HG02798 (cell line): ENCODE measurements at regions not wholly inside any gene's neighbourhood (a gene's known extent, or its start where the extent isn't known, plus 50 kb on each side); places are given as distances from the start of the nearest gene placed in this dataset.

Experiments
- ATAC-seq: cut with Tn5 transposase; IDR thresholded peaks from one replicate; pipeline ENCODE4 v1.9.1; 2021; ENCODE audit warnings: mild to moderate bottlenecking; ENCODE audit not compliant: unreplicated experiment, poor library complexity

- ATAC-seq = no peak
Observed at GRCh38 chr15:66941791-66942190, 123.6 kb upstream of the SMAD3 start.

GRCh38 chr15:66942649-66943390 lies 122.6 kb upstream of the SMAD3 start:
- no peak for ATAC-seq

DNA sequence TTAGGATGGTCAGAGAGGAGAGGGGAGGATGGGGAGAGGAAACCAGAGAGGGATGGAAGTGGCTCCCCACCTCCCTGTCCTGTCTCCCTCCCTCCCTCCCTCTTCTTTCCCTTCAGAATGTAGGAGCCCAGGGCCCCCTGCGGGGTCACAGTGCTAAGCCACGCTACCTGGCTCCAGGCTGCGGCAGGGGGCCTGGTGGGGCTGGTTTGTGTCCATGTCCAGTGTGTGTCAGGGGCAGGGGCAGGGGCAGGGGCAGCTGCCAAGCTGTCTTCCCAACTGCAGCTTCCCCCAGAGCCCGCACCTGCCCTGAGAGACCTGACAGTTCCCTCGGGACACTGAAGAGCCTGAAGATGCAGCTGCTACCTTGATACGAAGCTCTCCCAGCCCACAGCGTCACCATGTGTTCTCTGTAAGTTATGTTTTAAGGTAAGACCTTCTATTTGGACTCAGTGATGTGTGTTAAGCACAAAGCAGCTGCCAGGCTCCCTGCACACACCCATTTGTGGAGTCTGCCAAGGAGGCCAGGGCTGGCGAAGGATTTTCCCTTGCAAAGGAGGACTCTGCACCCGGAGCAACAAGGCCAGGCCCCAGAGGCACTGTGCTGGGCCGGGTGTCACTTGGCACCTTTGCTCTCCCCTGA lies 121.8 kb upstream of the SMAD3 start:
- no peak for ATAC-seq

DNA sequence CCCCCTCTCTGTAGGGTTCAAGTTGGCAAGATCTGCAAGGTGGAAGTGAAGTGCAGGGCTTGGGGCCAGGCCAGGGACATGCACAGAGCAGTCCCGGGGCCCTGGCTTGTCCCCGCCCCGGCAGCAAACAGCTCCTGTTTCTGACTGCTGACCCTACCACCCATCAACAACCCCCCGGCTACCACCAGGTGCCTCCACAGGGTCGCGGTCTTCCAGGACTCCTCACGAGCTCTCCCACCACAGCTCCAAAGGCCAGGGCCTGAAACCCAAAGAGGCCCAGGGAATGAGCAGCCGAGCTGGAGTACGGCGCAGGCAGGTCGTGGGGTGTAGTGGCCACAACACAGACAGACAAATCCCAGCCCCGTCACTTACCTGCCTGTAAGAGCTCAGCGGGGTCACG lies 121.3 kb upstream of the SMAD3 start:
- ATAC-seq = no peak

- ATAC-seq = no peak
Observed at GRCh38 chr15:66945286-66945685, 120.1 kb upstream of the SMAD3 start.

DNA sequence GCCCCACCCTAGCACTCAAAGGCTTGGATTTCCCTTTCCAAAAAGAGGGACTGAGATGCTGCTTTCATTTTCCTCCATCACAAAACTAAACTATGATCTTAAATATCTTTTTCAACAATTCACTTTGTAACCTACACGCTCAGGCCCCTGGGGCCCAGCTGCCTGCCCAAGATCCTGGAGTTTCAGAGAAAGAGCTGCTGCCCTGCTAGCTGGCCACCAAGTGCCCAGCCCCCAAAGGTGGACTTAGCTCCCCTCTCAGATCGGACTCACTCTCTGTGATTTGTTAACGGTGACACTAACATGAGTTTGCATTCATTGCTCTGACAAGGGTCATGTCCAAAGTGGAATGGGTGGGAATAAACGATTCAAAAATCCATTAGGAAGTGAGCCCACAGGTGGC lies 119.6 kb upstream of the SMAD3 start:
- no peak for ATAC-seq

DNA sequence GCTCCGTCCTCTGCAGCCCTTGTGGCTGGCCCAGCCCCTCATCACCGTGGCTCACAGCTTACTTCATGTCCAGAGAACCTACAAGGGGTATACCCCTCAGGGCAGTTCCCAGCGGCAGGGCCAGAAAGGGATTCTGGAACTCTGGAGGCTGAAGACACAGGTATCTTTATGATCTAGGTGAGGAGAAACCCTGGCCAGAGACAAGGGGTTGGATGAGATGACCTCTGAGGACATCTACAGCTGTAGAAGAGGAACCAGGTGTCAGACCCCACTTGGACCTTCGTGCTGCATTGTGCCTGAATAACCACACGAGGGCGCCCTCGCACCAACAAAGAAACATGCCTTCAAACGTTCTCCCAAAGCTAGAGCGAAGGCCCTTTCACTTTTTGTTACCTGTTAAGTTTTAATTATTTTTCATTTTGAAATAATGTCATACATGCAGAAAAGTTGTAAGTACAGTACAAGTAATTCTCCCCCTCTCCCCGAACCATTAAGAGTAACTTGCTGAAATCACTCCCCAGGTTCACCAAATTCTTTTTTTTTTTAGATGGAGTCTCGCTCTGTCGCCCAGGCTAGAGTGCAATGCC lies 118.7 kb upstream of the SMAD3 start:
- no peak for ATAC-seq

DNA sequence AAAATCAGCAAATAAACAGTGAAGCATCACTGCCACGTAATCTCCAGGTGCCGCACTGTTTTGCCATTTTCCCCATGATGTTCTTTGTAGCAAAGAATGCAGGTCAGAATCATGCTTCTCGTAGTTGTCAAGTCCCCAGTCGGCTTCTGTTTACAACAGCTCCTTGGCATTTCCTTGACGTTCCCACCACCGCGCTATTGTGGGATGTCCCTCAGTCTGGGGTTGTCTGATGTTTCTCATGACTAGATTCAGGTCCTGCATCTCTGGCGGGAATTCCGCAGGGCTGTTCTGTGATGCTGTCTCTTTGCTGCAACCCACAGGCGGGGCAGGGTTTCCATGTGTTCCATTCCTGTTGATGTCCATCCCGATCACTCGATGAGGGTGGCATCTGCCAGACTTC lies 117.9 kb upstream of the SMAD3 start:
- no peak for ATAC-seq

- ATAC-seq = no peak
Observed at GRCh38 chr15:66948294-66948693, 117.1 kb upstream of the SMAD3 start.

DNA sequence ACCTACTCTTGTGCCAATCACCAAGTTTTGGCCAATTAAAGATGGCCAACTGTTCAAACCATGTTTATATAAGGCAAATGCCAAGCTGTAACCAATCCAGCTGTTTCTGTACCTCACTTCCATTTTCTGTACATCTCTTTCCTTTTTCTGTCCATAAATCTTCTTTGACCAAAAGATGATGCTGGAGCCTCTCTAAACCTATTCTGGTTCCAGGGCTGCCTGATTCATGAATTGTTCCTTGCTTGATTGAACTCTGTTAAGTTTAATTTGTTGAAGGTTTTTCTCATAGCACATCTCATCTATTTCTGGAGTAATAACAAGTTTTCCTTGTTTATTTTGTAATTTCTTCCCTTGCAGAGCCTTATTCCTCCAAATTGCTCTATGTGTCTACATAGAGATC lies 115.3 kb upstream of the SMAD3 start:
- no peak for ATAC-seq

GRCh38 chr15:66951531-66952320 lies 113.7 kb upstream of the SMAD3 start:
- no peak for ATAC-seq

DNA sequence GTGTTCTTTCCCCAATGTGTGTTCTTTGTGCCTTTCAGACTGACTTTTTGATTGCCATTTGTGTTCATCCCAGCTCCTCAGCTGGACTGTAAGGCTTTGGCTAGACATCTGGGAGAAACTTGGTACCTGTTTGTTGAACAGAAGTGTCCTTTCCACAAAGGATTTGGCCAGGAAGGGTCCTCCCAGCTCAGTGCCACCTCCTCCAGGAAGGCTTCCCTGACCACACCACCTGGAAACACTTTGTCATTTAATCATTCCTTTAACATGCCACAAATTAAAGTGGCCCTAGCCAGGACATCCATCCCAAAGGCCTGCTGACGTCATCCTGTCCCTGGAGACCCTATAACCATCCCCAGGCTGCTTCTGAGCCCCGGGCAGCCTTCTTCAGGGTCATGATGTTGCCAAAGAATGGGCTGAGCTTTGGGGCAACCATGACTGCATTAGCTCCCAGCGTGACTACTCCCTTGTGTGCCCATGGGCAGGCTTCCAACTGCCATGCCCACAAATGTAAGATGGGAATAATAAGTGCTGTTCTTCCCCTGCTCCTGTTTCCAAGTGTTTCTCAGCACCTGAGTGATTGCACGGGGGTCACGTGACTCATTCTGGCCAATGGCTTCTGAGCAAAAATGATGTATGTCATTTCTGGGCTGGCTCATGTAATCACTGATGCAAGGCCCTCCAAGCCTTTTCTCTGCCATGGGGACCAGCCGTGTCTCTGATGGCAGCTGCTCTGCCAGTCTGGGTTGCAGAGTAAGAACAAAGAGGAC lies 112.5 kb upstream of the SMAD3 start:
- ATAC-seq = no peak

GRCh38 chr15:66953523-66954229 lies 111.7 kb upstream of the SMAD3 start:
- no peak for ATAC-seq

DNA sequence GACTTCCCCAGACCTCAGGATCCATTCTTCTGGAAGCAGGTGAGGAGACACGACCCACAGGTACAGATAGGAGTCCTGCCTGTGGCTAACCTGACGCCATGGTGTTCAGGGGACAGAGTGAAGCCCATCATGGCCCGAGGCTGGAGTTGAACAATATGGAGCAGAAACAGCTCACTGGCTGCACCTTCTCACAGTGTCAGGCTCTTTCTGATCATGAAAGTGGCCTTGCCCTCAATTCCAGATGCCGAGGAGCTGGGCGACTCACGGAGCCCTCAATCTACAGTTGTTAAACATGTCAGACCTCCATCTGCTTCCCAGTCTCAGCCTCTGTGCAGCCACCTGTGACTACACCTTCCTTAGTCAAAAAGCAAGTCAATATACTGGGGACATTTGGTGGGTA lies 110.8 kb upstream of the SMAD3 start:
- no peak for ATAC-seq

- no peak for ATAC-seq
Observed at GRCh38 chr15:66955001-66955516, 110.3 kb upstream of the SMAD3 start.

DNA sequence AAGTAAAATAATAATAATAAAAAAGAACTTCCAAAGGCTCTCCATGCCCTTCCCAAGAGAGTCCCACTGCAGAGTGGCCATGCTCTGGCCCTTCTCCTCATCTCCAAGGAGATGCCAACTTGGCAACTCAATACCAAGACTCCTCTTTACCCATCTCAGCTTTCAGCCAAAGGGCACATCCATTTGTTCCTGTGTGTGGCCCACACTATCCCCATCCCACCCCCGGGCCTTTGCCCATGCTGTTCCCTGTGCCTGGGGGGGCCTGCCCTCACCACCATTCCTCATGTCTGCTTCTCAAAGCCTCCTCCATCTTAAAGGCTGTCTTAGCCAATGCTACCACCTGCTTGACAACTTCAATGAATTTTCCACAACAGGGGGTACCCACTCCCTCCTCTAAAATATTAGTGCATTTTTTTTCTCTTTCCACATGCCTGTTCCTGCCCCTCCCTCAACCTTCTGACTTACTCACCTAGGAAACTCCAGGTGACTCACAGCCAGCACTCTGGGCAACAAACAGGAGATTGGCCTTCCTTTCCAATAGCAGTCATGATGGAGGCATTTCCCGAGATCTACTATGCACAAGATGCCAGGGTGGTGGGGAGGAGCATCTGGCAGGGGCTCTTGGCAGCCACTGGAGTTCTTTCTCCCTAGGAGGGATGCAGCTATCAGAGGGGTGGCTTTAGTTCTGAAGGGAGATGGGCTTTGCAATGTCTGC lies 109.4 kb upstream of the SMAD3 start:
- no peak for ATAC-seq

- ATAC-seq = no peak
Observed at GRCh38 chr15:66956672-66957430, 108.6 kb upstream of the SMAD3 start.

DNA sequence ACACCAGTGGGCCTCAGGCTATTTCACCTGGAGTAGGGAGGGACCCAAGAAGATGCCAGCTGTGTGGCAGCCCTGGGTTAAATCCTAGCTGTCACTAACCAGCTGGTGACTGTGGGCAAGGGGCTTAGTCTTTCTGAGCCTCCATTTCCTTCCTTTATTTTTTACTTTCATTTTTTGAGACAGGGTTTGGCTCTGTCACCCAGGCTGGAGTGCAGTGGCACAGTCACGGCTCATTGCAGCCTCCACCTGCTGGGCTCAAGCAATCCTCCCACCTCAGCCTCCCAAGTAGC lies 108.0 kb upstream of the SMAD3 start:
- ATAC-seq = no peak
